GM12878 (cell line): ENCODE measurements at regions not wholly inside any gene's neighbourhood (a gene's known extent, or its start where the extent isn't known, plus 50 kb on each side); places are given as distances from the start of the nearest gene placed in this dataset.
"Not testable (repeated sequence)": the region's sequence is repeated elsewhere in the genome, so short reads cannot be mapped to it uniquely, and the experiment has no call there.

Experiments used
- BMI1 ChIP-seq: fragments of 450-650 bp; IDR thresholded peaks from 2 replicates; pipeline ENCODE4 v1.6.1; 2016; ENCODE audit warnings: mild to moderate bottlenecking, moderate library complexity, borderline replicate concordance
- CBX5 ChIP-seq: sonication (generic); IDR thresholded peaks from 2 replicates; pipeline ENCODE4 v1.6.1; 2016; ENCODE audit warnings: low read depth, moderate library complexity, mild to moderate bottlenecking, inconsistent platforms
- ETV6 ChIP-seq, 2 experiments: fragments of 450-650 bp in 1 of 2; IDR thresholded peaks in 1 of 2; conservative IDR thresholded peaks in 1 of 2; 2 replicates each; pipeline ENCODE4 v1.6.1; 2014; ENCODE audit warnings: antibody characterized with exemption in 1 of 2, borderline replicate concordance in 1 of 2, low read depth in 1 of 2, mild to moderate bottlenecking in 1 of 2, moderate library complexity in 1 of 2
- POLR2AphosphoS5 ChIP-seq: IDR thresholded peaks from 2 replicates; pipeline ENCODE4 v1.6.1; 2011; ENCODE audit warnings: mild to moderate bottlenecking, low read length, inconsistent platforms
- TCF12 ChIP-seq: IDR thresholded peaks from 2 replicates; pipeline ENCODE4 v1.6.1; 2011; ENCODE audit warnings: low read depth, mild to moderate bottlenecking, low read length
- TF ChIP-seq, protein P1 (sequence below): IDR thresholded peaks from 2 replicates; pipeline ENCODE4 v1.6.1; 2012; ENCODE audit warnings: low read length, inconsistent platforms
- TF ChIP-seq, protein P2 (sequence below): IDR thresholded peaks from 2 replicates; pipeline ENCODE4 v1.6.1; 2012; ENCODE audit warnings: low read depth, low read length, improper control_type of control experiment
- TF ChIP-seq, protein P3 (sequence below), 3 experiments: IDR thresholded peaks in 2 of 3; conservative IDR thresholded peaks in 1 of 3; 2 replicates each; pipeline ENCODE4 v1.5.1; 2011; ENCODE audit warnings: low read depth in 3 of 3, low read length in 3 of 3, mild to moderate bottlenecking in 3 of 3, control low read depth in 2 of 3, moderate library complexity in 2 of 3, inconsistent platforms in 1 of 3, mixed read lengths in 1 of 3; ENCODE audit not compliant: control insufficient read depth in 2 of 3, insufficient read depth in 1 of 3; ENCODE audit errors: extremely low read depth in 1 of 3

DNA sequence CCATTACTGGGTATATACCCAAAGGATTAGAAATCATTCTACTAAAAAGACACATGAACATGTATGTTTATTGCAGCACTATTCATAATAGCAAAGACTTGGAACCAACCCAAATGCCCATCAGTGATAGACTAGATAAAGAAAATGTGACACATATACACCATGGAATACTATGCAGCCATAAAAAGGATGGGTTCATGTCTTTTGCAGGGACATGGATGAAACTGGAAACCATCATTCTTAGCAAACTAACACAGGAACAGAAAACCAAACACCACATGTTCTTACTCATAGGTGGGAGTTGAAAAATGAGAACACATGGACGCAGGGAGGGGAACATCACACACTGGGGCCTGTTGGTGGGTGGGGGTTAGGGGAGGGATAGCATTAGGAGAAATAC lies 92.9 kb upstream of the ZNF648 start:
- TF ChIP-seq, protein P1, sequence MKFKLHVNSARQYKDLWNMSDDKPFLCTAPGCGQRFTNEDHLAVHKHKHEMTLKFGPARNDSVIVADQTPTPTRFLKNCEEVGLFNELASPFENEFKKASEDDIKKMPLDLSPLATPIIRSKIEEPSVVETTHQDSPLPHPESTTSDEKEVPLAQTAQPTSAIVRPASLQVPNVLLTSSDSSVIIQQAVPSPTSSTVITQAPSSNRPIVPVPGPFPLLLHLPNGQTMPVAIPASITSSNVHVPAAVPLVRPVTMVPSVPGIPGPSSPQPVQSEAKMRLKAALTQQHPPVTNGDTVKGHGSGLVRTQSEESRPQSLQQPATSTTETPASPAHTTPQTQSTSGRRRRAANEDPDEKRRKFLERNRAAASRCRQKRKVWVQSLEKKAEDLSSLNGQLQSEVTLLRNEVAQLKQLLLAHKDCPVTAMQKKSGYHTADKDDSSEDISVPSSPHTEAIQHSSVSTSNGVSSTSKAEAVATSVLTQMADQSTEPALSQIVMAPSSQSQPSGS = not testable (repeated sequence)
- not testable (repeated sequence) for TF ChIP-seq ETV6 (conservative IDR thresholded peaks at IDR 0.05 in 1 of 2, IDR thresholded peaks at IDR 0.05 in 1 of 2; ENCODE audit: borderline replicate concordance in 1 of 2, low read depth in 1 of 2); POLR2AphosphoS5; CBX5; TCF12; BMI1
- TF ChIP-seq, protein P2, sequence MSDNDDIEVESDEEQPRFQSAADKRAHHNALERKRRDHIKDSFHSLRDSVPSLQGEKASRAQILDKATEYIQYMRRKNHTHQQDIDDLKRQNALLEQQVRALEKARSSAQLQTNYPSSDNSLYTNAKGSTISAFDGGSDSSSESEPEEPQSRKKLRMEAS = not testable (repeated sequence)
- TF ChIP-seq, protein P3, sequence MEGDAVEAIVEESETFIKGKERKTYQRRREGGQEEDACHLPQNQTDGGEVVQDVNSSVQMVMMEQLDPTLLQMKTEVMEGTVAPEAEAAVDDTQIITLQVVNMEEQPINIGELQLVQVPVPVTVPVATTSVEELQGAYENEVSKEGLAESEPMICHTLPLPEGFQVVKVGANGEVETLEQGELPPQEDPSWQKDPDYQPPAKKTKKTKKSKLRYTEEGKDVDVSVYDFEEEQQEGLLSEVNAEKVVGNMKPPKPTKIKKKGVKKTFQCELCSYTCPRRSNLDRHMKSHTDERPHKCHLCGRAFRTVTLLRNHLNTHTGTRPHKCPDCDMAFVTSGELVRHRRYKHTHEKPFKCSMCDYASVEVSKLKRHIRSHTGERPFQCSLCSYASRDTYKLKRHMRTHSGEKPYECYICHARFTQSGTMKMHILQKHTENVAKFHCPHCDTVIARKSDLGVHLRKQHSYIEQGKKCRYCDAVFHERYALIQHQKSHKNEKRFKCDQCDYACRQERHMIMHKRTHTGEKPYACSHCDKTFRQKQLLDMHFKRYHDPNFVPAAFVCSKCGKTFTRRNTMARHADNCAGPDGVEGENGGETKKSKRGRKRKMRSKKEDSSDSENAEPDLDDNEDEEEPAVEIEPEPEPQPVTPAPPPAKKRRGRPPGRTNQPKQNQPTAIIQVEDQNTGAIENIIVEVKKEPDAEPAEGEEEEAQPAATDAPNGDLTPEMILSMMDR (IDR thresholded peaks at IDR 0.05 in 2 of 3, conservative IDR thresholded peaks at IDR 0.05 in 1 of 3; ENCODE audit: control insufficient read depth in 2 of 3, extremely low read depth in 1 of 3, insufficient read depth in 1 of 3, low read depth in 3 of 3, low read length in 3 of 3) = not testable (repeated sequence)
